NCI-H2029 treated with DMSO at 0.1 percent for 48 hours (cell line): ENCODE measurements at regions not wholly inside any gene's neighbourhood (a gene's known extent, or its start where the extent isn't known, plus 50 kb on each side); places are given as distances from the start of the nearest gene placed in this dataset.
"Not testable (repeated sequence)": the region's sequence is repeated elsewhere in the genome, so short reads cannot be mapped to it uniquely, and the experiment has no call there.

Source experiments
- DNase-seq: peaks from one replicate; lab custom pipeline; 2025; lab: John Stamatoyannopoulos, UW

DNA sequence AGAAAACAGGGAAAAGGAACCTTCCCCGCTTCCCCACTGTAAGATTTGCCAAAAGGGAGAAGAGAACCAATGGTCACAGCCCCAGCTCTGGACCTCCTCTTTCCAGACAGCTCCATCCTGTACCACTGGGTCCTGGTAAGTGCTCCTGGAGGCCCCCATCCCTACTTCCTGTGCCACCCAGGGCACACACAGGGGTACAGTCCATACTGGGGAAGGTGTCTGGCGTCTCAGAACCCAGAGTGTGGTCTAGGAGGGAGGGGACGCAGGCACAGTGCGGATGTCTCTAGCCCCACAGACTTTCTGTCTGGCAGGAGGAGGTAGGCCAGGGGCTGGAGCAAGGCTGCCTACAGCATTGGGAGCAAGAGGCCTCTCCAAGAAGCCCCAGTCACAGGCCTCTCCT is 213.3 kb upstream of the IGFBP3 start:
- DNase-seq: no peak

DNA sequence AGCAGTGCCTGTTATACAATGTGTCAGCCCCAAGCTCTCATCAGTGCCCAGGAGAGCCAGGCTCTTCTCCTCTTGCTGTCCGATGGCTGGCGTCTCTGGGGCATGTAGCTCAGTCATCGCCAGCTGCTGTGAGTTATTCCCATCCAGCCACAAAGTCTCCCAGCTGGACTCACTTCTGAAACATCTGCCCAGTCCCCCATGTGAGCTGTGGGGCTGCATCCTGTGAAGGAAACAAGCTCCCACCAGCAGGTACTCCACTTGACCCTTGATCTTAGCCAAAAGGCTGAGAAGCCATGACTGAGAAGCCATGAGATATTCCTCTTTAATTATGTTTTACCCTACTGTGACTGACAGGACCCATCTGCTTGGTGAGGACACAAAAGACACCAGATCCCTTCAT is 212.7 kb upstream of the IGFBP3 start:
- no peak for DNase-seq

- DNase-seq: no peak
Measured at GRCh38 chr7:46133072-46133471, 212.0 kb upstream of the IGFBP3 start.

- no peak for DNase-seq
Measured at GRCh38 chr7:46131916-46132795, 211.1 kb upstream of the IGFBP3 start.

GRCh38 chr7:46129831-46130230 is 208.8 kb upstream of the IGFBP3 start:
- no peak for DNase-seq

GRCh38 chr7:46127814-46128213 is 206.7 kb upstream of the IGFBP3 start:
- DNase-seq: no peak

DNA sequence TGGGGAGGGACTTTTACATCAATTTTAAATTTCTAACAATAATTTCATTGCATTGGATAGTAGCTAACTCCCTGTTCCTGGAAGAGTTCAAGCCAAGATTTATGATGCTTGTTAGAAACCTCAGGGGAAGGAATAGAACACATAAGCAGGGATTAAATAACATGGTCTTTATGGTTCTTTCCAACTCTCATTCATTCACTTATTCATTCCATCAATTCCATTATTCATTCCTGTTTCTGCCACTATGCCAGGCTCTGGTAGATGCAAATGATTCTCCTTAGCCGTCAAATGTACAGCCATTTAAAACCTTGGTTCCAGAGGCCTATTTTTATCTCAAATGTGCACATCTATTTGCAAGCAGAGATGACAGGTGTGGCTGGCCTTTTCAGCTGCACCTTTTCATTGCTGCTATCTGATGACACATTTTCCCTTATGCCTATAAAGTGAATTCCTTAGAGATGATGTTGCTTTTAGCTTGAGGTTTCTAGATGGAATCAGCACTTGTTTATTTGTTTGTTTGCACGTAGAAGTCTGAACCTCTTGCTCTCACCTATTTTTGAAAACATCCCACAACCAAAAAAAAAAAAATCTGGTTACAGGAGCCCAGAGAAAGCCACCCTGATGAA is 205.7 kb upstream of the IGFBP3 start:
- DNase-seq: no peak

GRCh38 chr7:46123756-46124343 is 202.8 kb upstream of the IGFBP3 start:
- no peak for DNase-seq

DNA sequence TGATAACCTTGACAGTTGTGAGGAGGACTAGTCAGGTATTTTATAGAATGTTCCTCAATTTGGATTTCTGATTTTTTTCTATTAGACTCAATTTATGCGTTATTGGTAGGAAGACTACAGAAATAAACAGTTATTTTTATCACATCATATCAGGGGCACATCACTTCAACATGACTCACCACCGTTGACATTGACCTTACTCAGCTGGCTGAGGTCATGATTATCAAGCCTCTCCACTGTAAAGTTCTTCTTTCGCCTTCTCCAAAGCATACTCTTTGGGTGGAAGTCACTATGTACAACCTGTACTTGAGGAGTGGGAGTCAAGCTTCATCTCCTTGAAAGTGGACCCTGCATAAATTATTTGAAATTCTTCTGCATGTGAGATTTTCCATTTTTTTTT is 194.3 kb upstream of the IGFBP3 start:
- DNase-seq: no peak

DNA sequence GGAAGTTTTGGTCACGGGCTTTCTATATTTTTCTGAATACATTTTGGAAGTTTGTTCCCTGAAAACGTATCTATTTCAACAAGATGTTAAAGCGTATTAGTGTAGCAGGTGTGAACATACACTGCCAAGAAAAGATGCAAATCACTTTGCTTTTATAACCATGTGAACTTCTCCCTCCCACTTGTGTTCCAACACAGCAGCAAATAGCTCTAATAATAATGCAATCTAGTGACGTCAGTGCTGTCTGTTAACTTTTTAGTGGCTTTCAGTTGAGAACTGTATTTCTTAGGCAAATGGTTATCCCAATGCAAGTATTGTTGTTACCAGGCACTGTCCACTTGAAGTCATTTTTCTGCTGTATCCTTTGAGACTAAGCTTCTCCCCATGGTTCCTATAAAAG is 188.4 kb upstream of the IGFBP3 start:
- no peak for DNase-seq

GRCh38 chr7:46108272-46108671 is 187.2 kb upstream of the IGFBP3 start:
- no peak for DNase-seq

DNA sequence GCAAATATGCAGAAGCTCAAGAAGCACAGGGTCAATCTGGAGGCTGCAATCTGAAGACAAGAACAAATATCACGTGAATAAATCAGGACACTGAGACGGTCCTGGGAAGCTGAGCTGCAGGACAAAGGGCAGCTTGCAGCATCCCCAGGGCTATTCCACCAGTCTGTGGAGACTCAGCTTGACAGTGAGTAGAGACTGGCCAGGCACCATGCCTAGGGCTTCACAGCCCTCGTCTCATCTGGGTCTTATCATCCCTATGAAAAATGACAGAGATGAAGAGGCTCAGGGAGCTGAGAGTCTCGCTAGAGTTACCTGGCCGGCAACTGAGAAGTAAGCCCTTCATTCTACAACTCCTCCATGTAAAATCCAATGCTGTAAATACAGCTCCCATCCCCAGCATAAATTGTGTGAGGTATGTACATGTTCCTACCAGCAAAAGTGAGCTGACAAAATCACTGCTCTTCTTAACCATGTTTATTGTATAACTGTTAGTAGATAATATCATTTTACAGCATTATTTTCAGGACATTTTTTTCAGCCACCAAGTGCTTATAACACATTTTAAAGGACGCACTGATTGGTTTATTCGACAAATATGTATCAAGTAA is 186.6 kb upstream of the IGFBP3 start:
- no peak for DNase-seq

GRCh38 chr7:46100521-46100920 is 179.4 kb upstream of the IGFBP3 start:
- DNase-seq: no peak

- no peak for DNase-seq
Measured at GRCh38 chr7:46099076-46099475, 178.0 kb upstream of the IGFBP3 start.

GRCh38 chr7:46091071-46091470 is 170.0 kb upstream of the IGFBP3 start:
- DNase-seq: no peak

- DNase-seq: no peak
Measured at GRCh38 chr7:46089281-46089680, 168.2 kb upstream of the IGFBP3 start.

- DNase-seq: not testable (repeated sequence)
Measured at GRCh38 chr7:46088486-46088885, 167.4 kb upstream of the IGFBP3 start.

GRCh38 chr7:46080595-46081159 is 159.6 kb upstream of the IGFBP3 start:
- DNase-seq: no peak

GRCh38 chr7:46079421-46079820 is 158.3 kb upstream of the IGFBP3 start:
- no peak for DNase-seq

DNA sequence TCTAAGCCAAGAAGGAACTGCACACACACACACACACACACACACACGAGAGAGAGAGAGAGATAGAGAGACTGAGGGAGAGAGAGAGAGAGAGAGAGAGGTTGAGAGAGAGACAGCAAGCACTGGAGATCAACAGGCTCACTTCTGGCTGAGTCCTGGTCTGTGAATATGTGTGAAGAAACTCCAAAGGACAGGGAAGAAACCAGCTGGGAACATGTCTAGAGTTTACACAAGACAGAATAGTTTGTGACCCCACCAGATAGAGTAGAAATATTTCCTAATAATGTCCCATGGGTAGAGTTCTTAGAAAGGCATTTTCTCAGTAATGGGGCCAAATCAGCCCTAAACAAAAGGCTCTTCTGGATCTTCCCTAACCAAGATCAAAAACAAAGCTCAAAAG is 155.5 kb upstream of the IGFBP3 start:
- DNase-seq: no peak

DNA sequence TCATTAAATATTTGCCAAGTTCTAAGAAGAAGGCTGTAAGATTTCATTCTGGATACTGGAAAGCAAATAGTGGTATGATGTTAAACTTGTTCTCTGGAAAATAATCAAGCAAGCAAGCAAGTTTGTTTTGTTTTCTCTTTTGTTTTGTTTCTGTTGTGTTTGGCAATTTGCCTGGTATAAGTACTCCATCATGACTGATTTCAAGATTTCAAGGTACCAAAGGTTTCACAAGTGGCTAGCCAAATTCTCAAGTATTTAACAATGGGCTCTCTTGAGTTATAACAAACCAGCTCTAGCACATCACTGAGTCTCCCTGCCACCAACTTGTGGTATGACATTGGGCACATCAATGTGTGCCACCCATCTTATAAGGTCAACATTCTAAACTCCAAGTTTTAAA is 151.7 kb upstream of the IGFBP3 start:
- DNase-seq: no peak

DNA sequence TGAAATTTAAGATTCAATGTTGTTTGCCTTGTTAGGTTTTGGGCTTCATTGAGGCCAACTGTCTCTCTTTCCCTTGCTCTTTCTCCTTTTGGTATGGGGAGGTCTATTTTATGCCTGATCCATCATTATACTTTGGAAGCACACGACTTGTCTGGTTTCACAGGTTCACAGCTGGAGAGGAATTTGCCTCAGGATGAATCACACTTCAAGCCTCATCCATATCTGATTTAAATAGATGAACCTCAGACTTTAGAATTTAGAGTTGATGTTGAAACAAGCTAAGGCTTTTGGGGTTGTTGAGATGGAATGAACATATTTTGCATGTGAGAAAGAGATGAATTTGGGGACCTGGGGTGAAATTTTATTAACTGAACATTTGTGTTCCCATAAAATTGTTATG is 150.5 kb upstream of the IGFBP3 start:
- DNase-seq: no peak

GRCh38 chr7:46071076-46071475 is 150.0 kb upstream of the IGFBP3 start:
- DNase-seq: no peak
